Embryonic facial prominence (tissue), 1 donor: ENCODE measurements at regions not wholly inside any gene's neighbourhood (a gene's known extent, or its start where the extent isn't known, plus 50 kb on each side); places are given as distances from the start of the nearest gene placed in this dataset.
"Not testable (repeated sequence)": the region's sequence is repeated elsewhere in the genome, so short reads cannot be mapped to it uniquely, and the experiment has no call there.

Experiments used
- DNase-seq: peaks from one replicate; pipeline ENCODE4 v3.0.0-alpha.2; 2016; ENCODE audit errors: extremely low spot score

GRCh38 chr16:17986991-17987390 lies 349.5 kb downstream of the NPIPA8 start:
- no peak for DNase-seq

GRCh38 chr16:17984810-17985209 lies 351.7 kb downstream of the NPIPA8 start:
- no peak for DNase-seq

- DNase-seq: no peak
Observed at GRCh38 chr16:17983847-17984639, 352.5 kb downstream of the NPIPA8 start.

GRCh38 chr16:17983114-17983513 lies 353.4 kb downstream of the NPIPA8 start:
- no peak for DNase-seq

- no peak for DNase-seq
Observed at GRCh38 chr16:17977260-17977659, 359.3 kb downstream of the NPIPA8 start.

GRCh38 chr16:17972460-17972943 lies 364.0 kb downstream of the NPIPA8 start:
- DNase-seq: no peak

- no peak for DNase-seq
Observed at GRCh38 chr16:17970816-17971331, 365.7 kb downstream of the NPIPA8 start.

- DNase-seq: no peak
Observed at GRCh38 chr16:17970157-17970765, 366.3 kb downstream of the NPIPA8 start.

- no peak for DNase-seq
Observed at GRCh38 chr16:17965133-17965900, 371.2 kb downstream of the NPIPA8 start.

- DNase-seq: no peak
Observed at GRCh38 chr16:17964196-17964595, 372.3 kb downstream of the NPIPA8 start.

- DNase-seq: no peak
Observed at GRCh38 chr16:17963185-17963836, 373.2 kb downstream of the NPIPA8 start.

GRCh38 chr16:17962726-17963125 lies 373.8 kb downstream of the NPIPA8 start:
- no peak for DNase-seq

- not testable (repeated sequence) for DNase-seq
Observed at GRCh38 chr16:17961822-17962221, 374.7 kb downstream of the NPIPA8 start.

- DNase-seq: no peak
Observed at GRCh38 chr16:17951378-17951777, 385.2 kb downstream of the NPIPA8 start.

GRCh38 chr16:17949982-17950250 lies 386.6 kb downstream of the NPIPA8 start:
- no peak for DNase-seq

- DNase-seq: no peak
Observed at GRCh38 chr16:17949141-17949981, 387.2 kb downstream of the NPIPA8 start.

- no peak for DNase-seq
Observed at GRCh38 chr16:17947637-17948036, 388.9 kb downstream of the NPIPA8 start.

GRCh38 chr16:17947165-17947564 lies 389.4 kb downstream of the NPIPA8 start:
- DNase-seq: no peak

- no peak for DNase-seq
Observed at GRCh38 chr16:17945080-17945601, 391.4 kb downstream of the NPIPA8 start.

GRCh38 chr16:17944345-17944744 lies 392.2 kb downstream of the NPIPA8 start:
- DNase-seq: no peak

GRCh38 chr16:17942067-17942466 lies 394.5 kb downstream of the NPIPA8 start:
- DNase-seq: no peak
